ENCODE measurements at regions not wholly inside any gene's neighbourhood (a gene's known extent, or its start where the extent isn't known, plus 50 kb on each side); places are given as distances from the start of the nearest gene placed in this dataset.

GRCh38 chr13:63436325-63436668 lies 2020.6 kb upstream of the PCDH20 start:
- DNase-seq: no peak
- TF ChIP-seq POLR2A (IDR thresholded peaks at IDR 0.05; ENCODE audit: low read length): no peak
- no peak for TF ChIP-seq GATA1 (IDR thresholded peaks at IDR 0.05; ENCODE audit: low read depth, low read length)

- peak in 1 of 2 experiments; percentile 9 for DNase-seq
- no peak for TF ChIP-seq GATA1 (IDR thresholded peaks at IDR 0.05; ENCODE audit: low read depth, low read length)
- no peak for TF ChIP-seq POLR2A (IDR thresholded peaks at IDR 0.05; ENCODE audit: low read length)
Measured at GRCh38 chr13:63435667-63436324, 2020.1 kb upstream of the PCDH20 start.

- DNase-seq: no peak
- TF ChIP-seq POLR2A (IDR thresholded peaks at IDR 0.05; ENCODE audit: low read length) (no peak), GATA1 (IDR thresholded peaks at IDR 0.05; ENCODE audit: low read depth, low read length) (no peak)
Measured at GRCh38 chr13:63433546-63434150, 2018.0 kb upstream of the PCDH20 start.

- TF ChIP-seq POLR2A (IDR thresholded peaks at IDR 0.05; ENCODE audit: low read length) (no peak), GATA1 (IDR thresholded peaks at IDR 0.05; ENCODE audit: low read depth, low read length) (no peak)
- no peak for DNase-seq
Measured at GRCh38 chr13:63427170-63427569, 2011.5 kb upstream of the PCDH20 start.

- DNase-seq: no peak
- TF ChIP-seq GATA1 (IDR thresholded peaks at IDR 0.05; ENCODE audit: low read depth, low read length): no peak
- no peak for TF ChIP-seq POLR2A (IDR thresholded peaks at IDR 0.05; ENCODE audit: low read length)
Measured at GRCh38 chr13:63425131-63425530, 2009.5 kb upstream of the PCDH20 start.

- TF ChIP-seq GATA1 (IDR thresholded peaks at IDR 0.05; ENCODE audit: low read depth, low read length): no peak
- no peak for TF ChIP-seq POLR2A (IDR thresholded peaks at IDR 0.05; ENCODE audit: low read length)
- DNase-seq: no peak
Measured at GRCh38 chr13:63421123-63421522, 2005.5 kb upstream of the PCDH20 start.

GRCh38 chr13:63420685-63421084 lies 2005.0 kb upstream of the PCDH20 start:
- TF ChIP-seq GATA1 (IDR thresholded peaks at IDR 0.05; ENCODE audit: low read depth, low read length) (no peak), POLR2A (IDR thresholded peaks at IDR 0.05; ENCODE audit: low read length) (no peak)
- DNase-seq: no peak

GRCh38 chr13:63414247-63414646 lies 1998.6 kb upstream of the PCDH20 start:
- TF ChIP-seq POLR2A (IDR thresholded peaks at IDR 0.05; ENCODE audit: low read length) (no peak), GATA1 (IDR thresholded peaks at IDR 0.05; ENCODE audit: low read depth, low read length) (no peak)
- DNase-seq: no peak

GRCh38 chr13:63409791-63410351 lies 1994.2 kb upstream of the PCDH20 start:
- DNase-seq: no peak
- TF ChIP-seq POLR2A (IDR thresholded peaks at IDR 0.05; ENCODE audit: low read length) (no peak), GATA1 (IDR thresholded peaks at IDR 0.05; ENCODE audit: low read depth, low read length) (no peak)

GRCh38 chr13:63408331-63409189 lies 1992.9 kb upstream of the PCDH20 start:
- no peak for TF ChIP-seq GATA1 (IDR thresholded peaks at IDR 0.05; ENCODE audit: low read depth, low read length)
- TF ChIP-seq POLR2A (IDR thresholded peaks at IDR 0.05; ENCODE audit: low read length): no peak
- no peak for DNase-seq

GRCh38 chr13:63403733-63404132 lies 1988.1 kb upstream of the PCDH20 start:
- DNase-seq: peak; percentile 12 to 56

GRCh38 chr13:63396746-63397145 lies 1981.1 kb upstream of the PCDH20 start:
- no peak for DNase-seq
- TF ChIP-seq GATA1 (IDR thresholded peaks at IDR 0.05; ENCODE audit: low read depth, low read length) (no peak), POLR2A (IDR thresholded peaks at IDR 0.05; ENCODE audit: low read length) (no peak)

More at GRCh38 chr13:63403733-63404132, 1988.1 kb upstream of the PCDH20 start:
- TF ChIP-seq POLR2A (IDR thresholded peaks at IDR 0.05; ENCODE audit: low read length) (no peak), GATA1 (IDR thresholded peaks at IDR 0.05; ENCODE audit: low read depth, low read length) (no peak)

GRCh38 chr13:63393112-63393511 lies 1977.5 kb upstream of the PCDH20 start:
- no peak for DNase-seq
- TF ChIP-seq POLR2A (IDR thresholded peaks at IDR 0.05; ENCODE audit: low read length) (no peak), GATA1 (IDR thresholded peaks at IDR 0.05; ENCODE audit: low read depth, low read length) (no peak)

- TF ChIP-seq POLR2A (IDR thresholded peaks at IDR 0.05; ENCODE audit: low read length) (no peak), GATA1 (IDR thresholded peaks at IDR 0.05; ENCODE audit: low read depth, low read length) (no peak)
- no peak for DNase-seq
Measured at GRCh38 chr13:63389756-63390155, 1974.1 kb upstream of the PCDH20 start.
